ENCODE measurements at regions not wholly inside any gene's neighbourhood (a gene's known extent, or its start where the extent isn't known, plus 50 kb on each side); places are given as distances from the start of the nearest gene placed in this dataset.

- DNase-seq (ENCODE audit: low spot score), result no peak
These were observed 285.1 kb downstream of the RBM43 start for GRCh38 chr2:150976604-150977003.

- no peak for DNase-seq (ENCODE audit: low spot score)
These were observed 286.8 kb downstream of the RBM43 start for GRCh38 chr2:150974864-150975263.

GRCh38 chr2:150974234-150974633 is 287.4 kb downstream of the RBM43 start:
- DNase-seq (ENCODE audit: low spot score), result no peak

- no peak for DNase-seq (ENCODE audit: low spot score)
These were observed 289.8 kb downstream of the RBM43 start for GRCh38 chr2:150971910-150972309.

GRCh38 chr2:150963336-150963735 is 298.3 kb downstream of the RBM43 start:
- no peak for DNase-seq (ENCODE audit: low spot score)

- DNase-seq (ENCODE audit: low spot score), result no peak
These were observed 306.4 kb downstream of the RBM43 start for GRCh38 chr2:150955231-150955630.

- no peak for DNase-seq (ENCODE audit: low spot score)
These were observed 314.8 kb downstream of the RBM43 start for GRCh38 chr2:150946831-150947230.

GRCh38 chr2:150944315-150944714 is 317.3 kb downstream of the RBM43 start:
- DNase-seq (ENCODE audit: low spot score), result no peak

- no peak for DNase-seq (ENCODE audit: low spot score)
These were observed 322.6 kb downstream of the RBM43 start for GRCh38 chr2:150939087-150939486.

GRCh38 chr2:150938527-150938926 is 323.1 kb downstream of the RBM43 start:
- no peak for DNase-seq (ENCODE audit: low spot score)

- DNase-seq (ENCODE audit: low spot score), result no peak
These were observed 324.6 kb downstream of the RBM43 start for GRCh38 chr2:150937030-150937429.

- DNase-seq (ENCODE audit: low spot score), result no peak
These were observed 330.2 kb downstream of the RBM43 start for GRCh38 chr2:150931451-150931850.

GRCh38 chr2:150925611-150926010 is 336.1 kb downstream of the RBM43 start:
- DNase-seq (ENCODE audit: low spot score), result no peak

GRCh38 chr2:150924878-150925277 is 336.8 kb downstream of the RBM43 start:
- DNase-seq (ENCODE audit: low spot score), result no peak

- DNase-seq (ENCODE audit: low spot score), result no peak
These were observed 341.8 kb downstream of the RBM43 start for GRCh38 chr2:150919901-150920300.

- DNase-seq (ENCODE audit: low spot score), result no peak
These were observed 343.5 kb downstream of the RBM43 start for GRCh38 chr2:150917961-150918713.

GRCh38 chr2:150916467-150917396 is 344.9 kb downstream of the RBM43 start:
- DNase-seq (ENCODE audit: low spot score), result no peak

- no peak for DNase-seq (ENCODE audit: low spot score)
These were observed 349.8 kb downstream of the RBM43 start for GRCh38 chr2:150911766-150912280.

GRCh38 chr2:150909613-150910012 is 352.1 kb downstream of the RBM43 start:
- DNase-seq (ENCODE audit: low spot score), result no peak

GRCh38 chr2:150909090-150909489 is 352.6 kb downstream of the RBM43 start:
- DNase-seq (ENCODE audit: low spot score), result no peak

- no peak for DNase-seq (ENCODE audit: low spot score)
These were observed 354.2 kb downstream of the RBM43 start for GRCh38 chr2:150907466-150907865.

GRCh38 chr2:150903461-150903860 is 358.2 kb downstream of the RBM43 start:
- no peak for DNase-seq (ENCODE audit: low spot score)

GRCh38 chr2:150903055-150903454 is 358.6 kb downstream of the RBM43 start:
- DNase-seq (ENCODE audit: low spot score), result no peak
